Keratinocyte (primary cell): ENCODE measurements at regions not wholly inside any gene's neighbourhood (a gene's known extent, or its start where the extent isn't known, plus 50 kb on each side); places are given as distances from the start of the nearest gene placed in this dataset.

Experiments used
- CTCF ChIP-seq, 3 experiments: IDR thresholded peaks in 1 of 3; conservative IDR thresholded peaks in 1 of 3; optimal IDR thresholded peaks in 1 of 3; 2 replicates in 2 of 3; 3 replicates in 1 of 3; pipeline versions ENCODE3 to v1.5.1; 2011; ENCODE audit warnings: low read length in 3 of 3, mild to moderate bottlenecking in 3 of 3, moderate library complexity in 2 of 3, control low read depth in 1 of 3, inconsistent platforms in 1 of 3; ENCODE audit not compliant: insufficient read depth in 2 of 3; ENCODE audit errors: extremely low read depth in 1 of 3
- EZH2 ChIP-seq: IDR thresholded peaks from one replicate; pipeline ENCODE4 v1.6.1; 2012; ENCODE audit warnings: inconsistent platforms, mild to moderate bottlenecking, low read length, moderate library complexity

- TF ChIP-seq CTCF (optimal IDR thresholded peaks at IDR 0.05 in 1 of 3, IDR thresholded peaks at IDR 0.05 in 1 of 3, conservative IDR thresholded peaks at IDR 0.05 in 1 of 3; ENCODE audit: extremely low read depth in 1 of 3, insufficient read depth in 2 of 3, low read length in 3 of 3) (no peak), EZH2 (no peak)
These were observed 1253.0 kb downstream of the TYW1 start for GRCh38 chr7:68249611-68250010.
